RPMI8226 (cell line): ENCODE measurements at regions not wholly inside any gene's neighbourhood (a gene's known extent, or its start where the extent isn't known, plus 50 kb on each side); places are given as distances from the start of the nearest gene placed in this dataset.

ENCODE experiments used
- DNase-seq: peaks from one replicate; pipeline ENCODE4 v3.0.0-alpha.2; 2015

DNA sequence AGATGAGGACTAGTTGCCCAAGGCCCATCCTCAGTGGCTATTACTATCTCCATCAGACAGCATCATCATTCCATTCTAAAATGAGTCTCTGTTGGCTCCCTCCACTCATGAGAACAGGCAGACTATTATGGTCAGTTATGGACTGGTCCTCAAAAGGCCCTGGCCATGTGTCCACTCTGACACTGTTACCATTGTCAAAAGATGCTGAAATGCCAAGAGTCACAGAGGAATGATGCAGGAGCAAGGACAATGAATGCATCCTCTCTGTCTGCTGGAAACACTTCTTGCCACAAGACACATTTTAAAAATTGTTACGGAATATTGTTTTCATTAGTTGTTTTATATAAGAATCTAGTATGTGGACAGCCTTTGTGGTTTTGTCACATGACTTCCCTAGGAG, 53.3 kb upstream of the STT3B start:
- no peak for DNase-seq

DNA sequence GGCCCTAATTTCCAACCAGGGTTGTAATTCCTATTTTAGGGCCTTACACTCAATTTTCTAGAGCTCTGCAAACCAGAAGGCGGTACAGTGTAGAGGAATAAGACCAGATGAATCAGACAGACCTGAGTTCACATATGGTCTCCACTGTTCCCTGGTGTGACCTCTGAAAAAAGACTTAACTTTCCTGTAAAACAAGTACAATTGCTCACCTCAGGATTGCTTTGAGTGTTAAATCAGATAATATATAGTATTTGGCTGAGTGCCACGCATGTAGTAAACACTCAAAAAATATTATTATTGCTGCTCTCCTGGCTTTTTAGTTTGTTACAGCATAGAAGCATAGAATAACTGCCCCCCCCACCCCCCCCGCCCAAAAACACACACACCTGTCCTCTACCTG, 51.0 kb upstream of the STT3B start:
- no peak for DNase-seq

DNA sequence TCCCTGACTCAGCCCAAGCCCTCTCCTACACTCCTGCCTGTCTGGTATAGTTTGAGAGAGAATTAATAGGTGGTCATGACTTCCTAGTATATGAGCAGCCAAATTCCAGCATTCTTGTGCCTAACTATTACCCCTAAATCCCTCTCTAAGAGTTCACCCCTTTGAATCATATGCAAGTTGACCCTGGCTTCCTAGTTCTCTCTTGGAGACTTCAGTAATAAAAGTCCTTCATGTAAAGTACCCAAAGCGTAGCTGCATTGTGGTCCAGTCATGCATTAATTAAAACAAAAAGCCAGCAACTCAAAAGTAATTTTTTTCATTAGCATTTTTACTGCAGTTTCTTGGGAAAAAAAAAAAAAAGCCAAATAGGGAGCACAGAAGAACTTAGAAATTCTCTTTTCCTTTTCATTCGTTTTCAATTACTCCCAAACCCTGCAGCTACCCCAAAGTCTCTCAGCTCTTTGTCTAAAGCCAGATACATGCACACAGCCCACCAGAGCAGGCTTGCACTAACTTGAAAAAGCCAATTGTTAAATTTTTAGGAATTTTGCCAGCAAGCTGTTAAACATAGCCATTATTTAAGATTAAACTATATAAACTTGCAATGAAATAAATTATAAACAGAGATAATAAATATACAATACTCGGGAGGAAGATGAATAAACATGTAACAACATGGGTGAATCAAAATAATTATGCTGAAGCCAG, 50.1 kb upstream of the STT3B start:
- no peak for DNase-seq
